ENCODE measurements at regions not wholly inside any gene's neighbourhood (a gene's known extent, or its start where the extent isn't known, plus 50 kb on each side); places are given as distances from the start of the nearest gene placed in this dataset.

DNA sequence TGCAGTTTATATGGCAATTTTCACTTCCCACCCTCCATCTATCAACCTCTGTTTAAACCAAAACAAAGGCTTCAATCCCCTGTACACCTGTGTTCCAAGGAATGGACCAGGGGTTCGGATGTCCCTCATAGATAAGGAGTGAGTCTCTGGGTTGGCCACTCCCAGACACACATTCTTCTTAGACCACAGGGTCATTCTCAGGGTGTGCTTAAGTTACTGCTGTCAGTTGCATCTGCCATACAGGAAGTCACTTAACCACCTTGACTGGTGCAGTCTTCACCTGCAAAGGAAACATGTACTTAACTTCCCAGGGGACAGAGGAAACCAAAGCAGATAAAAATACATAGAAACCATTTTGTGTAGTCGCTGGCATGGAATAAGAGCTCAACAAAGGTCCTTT lies 151.0 kb upstream of the NDUFV2 start:
- TF ChIP-seq, protein P1, sequence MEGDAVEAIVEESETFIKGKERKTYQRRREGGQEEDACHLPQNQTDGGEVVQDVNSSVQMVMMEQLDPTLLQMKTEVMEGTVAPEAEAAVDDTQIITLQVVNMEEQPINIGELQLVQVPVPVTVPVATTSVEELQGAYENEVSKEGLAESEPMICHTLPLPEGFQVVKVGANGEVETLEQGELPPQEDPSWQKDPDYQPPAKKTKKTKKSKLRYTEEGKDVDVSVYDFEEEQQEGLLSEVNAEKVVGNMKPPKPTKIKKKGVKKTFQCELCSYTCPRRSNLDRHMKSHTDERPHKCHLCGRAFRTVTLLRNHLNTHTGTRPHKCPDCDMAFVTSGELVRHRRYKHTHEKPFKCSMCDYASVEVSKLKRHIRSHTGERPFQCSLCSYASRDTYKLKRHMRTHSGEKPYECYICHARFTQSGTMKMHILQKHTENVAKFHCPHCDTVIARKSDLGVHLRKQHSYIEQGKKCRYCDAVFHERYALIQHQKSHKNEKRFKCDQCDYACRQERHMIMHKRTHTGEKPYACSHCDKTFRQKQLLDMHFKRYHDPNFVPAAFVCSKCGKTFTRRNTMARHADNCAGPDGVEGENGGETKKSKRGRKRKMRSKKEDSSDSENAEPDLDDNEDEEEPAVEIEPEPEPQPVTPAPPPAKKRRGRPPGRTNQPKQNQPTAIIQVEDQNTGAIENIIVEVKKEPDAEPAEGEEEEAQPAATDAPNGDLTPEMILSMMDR (IDR thresholded peaks at IDR 0.05), result no peak
- Histone ChIP-seq H3K4me3 (no peak overlapping the region), H3K9me3 (no peaks in the 10 kb centered on the region), H3K4me1 (ENCODE audit: low read depth) (no peaks in the 10 kb centered on the region), H3K36me3 (ENCODE audit: low read depth) (no peaks in the 10 kb centered on the region)
- intact Hi-C loops (cut with DNase I, micrococcal nuclease), result no loop called here
- ATAC-seq, result peak; percentile 36
- no peak for DNase-seq

GRCh38 chr18:8952174-8952573 lies 150.3 kb upstream of the NDUFV2 start:
- intact Hi-C loops (cut with DNase I, micrococcal nuclease), result no loop called here
- ATAC-seq (peak; percentile 21), DNase-seq (no peak)
- H3K36me3 ChIP-seq (ENCODE audit: low read depth), result no peaks in the 10 kb centered on the region
- TF ChIP-seq, protein P1 (IDR thresholded peaks at IDR 0.05), result no peak
- H3K9me3 ChIP-seq, result no peaks in the 10 kb centered on the region
- no peaks in the 10 kb centered on the region for H3K4me1 ChIP-seq (ENCODE audit: low read depth)
- H3K4me3 ChIP-seq, result no peak overlapping the region

GRCh38 chr18:8952769-8953760 lies 149.4 kb upstream of the NDUFV2 start:
- ATAC-seq, result no peak

DNA sequence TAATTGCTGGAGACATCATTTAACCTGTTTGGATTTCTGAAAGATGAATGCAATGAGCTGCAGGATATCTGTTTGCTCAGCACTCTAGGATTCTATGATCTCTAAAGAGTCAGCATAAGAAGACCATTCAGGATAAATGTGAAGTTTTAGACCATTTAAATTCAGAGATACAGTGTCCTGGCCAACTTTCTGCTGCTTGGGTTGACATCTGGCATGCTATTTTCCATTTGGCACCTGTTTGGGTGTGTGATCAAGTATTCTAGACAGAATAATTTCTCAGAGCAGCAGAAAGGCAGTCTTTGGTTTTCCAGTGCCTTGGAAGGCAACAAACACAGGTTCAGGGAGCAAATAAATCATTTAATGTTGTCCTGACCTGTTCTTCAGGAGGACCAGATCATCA lies 144.8 kb upstream of the NDUFV2 start:
- ATAC-seq (no peak), DNase-seq (no peak)
- intact Hi-C loops (cut with DNase I, micrococcal nuclease), result no loop called here
- Histone ChIP-seq H3K9me3 (no peaks in the 10 kb centered on the region), H3K4me1 (ENCODE audit: low read depth) (no peaks in the 10 kb centered on the region), H3K36me3 (ENCODE audit: low read depth) (no peaks in the 10 kb centered on the region), H3K4me3 (no peak overlapping the region)
- TF ChIP-seq, protein P1 (IDR thresholded peaks at IDR 0.05), result no peak

More at GRCh38 chr18:8952769-8953760, 149.4 kb upstream of the NDUFV2 start:
- H3K4me3 ChIP-seq, result no peak overlapping the region
- H3K4me1 ChIP-seq (ENCODE audit: low read depth), result no peaks in the 10 kb centered on the region
- no peak for DNase-seq
- H3K36me3 ChIP-seq (ENCODE audit: low read depth), result no peaks in the 10 kb centered on the region
- intact Hi-C loops (cut with DNase I, micrococcal nuclease), result no loop called here
- TF ChIP-seq, protein P1 (IDR thresholded peaks at IDR 0.05), result no peak
- H3K9me3 ChIP-seq, result no peaks in the 10 kb centered on the region

DNA sequence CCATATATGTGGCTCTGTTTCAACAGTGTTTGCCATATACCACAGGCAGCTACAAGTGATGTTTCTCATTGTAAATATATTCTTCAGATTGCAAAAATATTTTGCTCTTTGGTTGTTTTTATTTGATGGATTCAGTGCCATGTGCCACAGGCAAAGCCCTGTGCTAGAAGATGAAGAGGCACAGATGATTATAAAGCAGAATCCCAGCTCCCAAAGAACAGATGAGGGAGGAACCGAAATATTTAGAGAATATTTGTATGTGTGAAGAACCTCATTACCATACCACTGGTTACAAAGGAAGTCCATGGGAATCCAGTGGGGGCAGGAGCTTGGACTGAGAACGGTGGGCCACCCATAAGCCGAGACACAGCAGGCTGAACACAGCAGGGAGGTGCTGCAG lies 143.8 kb upstream of the NDUFV2 start:
- TF ChIP-seq, protein P1 (IDR thresholded peaks at IDR 0.05), result no peak
- H3K9me3 ChIP-seq, result no peaks in the 10 kb centered on the region
- H3K36me3 ChIP-seq (ENCODE audit: low read depth), result no peaks in the 10 kb centered on the region
- ATAC-seq (no peak), DNase-seq (no peak)
- H3K4me1 ChIP-seq (ENCODE audit: low read depth), result no peaks in the 10 kb centered on the region
- intact Hi-C loops (cut with DNase I, micrococcal nuclease), result no loop called here
- H3K4me3 ChIP-seq, result no peak overlapping the region
